ENCODE measurements at regions not wholly inside any gene's neighbourhood (a gene's known extent, or its start where the extent isn't known, plus 50 kb on each side); places are given as distances from the start of the nearest gene placed in this dataset.

GRCh38 chr1:189939967-189940366, 537.7 kb downstream of the BRINP3 start:
- TF ChIP-seq, protein P1, sequence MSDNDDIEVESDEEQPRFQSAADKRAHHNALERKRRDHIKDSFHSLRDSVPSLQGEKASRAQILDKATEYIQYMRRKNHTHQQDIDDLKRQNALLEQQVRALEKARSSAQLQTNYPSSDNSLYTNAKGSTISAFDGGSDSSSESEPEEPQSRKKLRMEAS (IDR thresholded peaks at IDR 0.05): no peak
- TF ChIP-seq EP300 (IDR thresholded peaks at IDR 0.05; ENCODE audit: borderline replicate concordance) (no peak), REST (IDR thresholded peaks at IDR 0.05; ENCODE audit: low read depth) (no peak), NFIC (IDR thresholded peaks at IDR 0.05) (no peak), CEBPB (IDR thresholded peaks at IDR 0.05) (no peak), TAF1 (IDR thresholded peaks at IDR 0.05; ENCODE audit: low read depth) (no peak), RAD21 (IDR thresholded peaks at IDR 0.05; ENCODE audit: low read depth) (no peak), TEAD4 (IDR thresholded peaks at IDR 0.05) (no peak), YY1 (IDR thresholded peaks at IDR 0.05; ENCODE audit: low read depth) (no peak), USF1 (IDR thresholded peaks at IDR 0.05) (no peak), TCF12 (IDR thresholded peaks at IDR 0.05; ENCODE audit: low read depth) (no peak), FOXM1 (IDR thresholded peaks at IDR 0.05; ENCODE audit: borderline replicate concordance, low read depth) (no peak), EGR1 (IDR thresholded peaks at IDR 0.05) (no peak), CREB1 (IDR thresholded peaks at IDR 0.05; ENCODE audit: low read depth) (no peak)
